Activated CD4-positive, alpha-beta T cell treated with anti-CD3 and anti-CD28 coated beads, Interleukin-2, amount 10 ng/mL, durations not matched to agents 7 days and 5 days (primary cell): ENCODE measurements at regions not wholly inside any gene's neighbourhood (a gene's known extent, or its start where the extent isn't known, plus 50 kb on each side); places are given as distances from the start of the nearest gene placed in this dataset.

Source experiments
- CTCF ChIA-PET: fragments of 350-600 bp; sonication (Branson Sonifier 250); formaldehyde crosslinking; loops from one replicate; lab custom pipeline; 2021; ENCODE audit warnings: antibody characterized with exemption; lab: Charles Lee
- POLR2A ChIA-PET: fragments of 350-600 bp; sonication (Branson Sonifier 250); formaldehyde crosslinking; loops from one replicate; lab custom pipeline; 2021; ENCODE audit warnings: antibody characterized with exemption; lab: Charles Lee
- DNase-seq: peaks from one replicate; pipeline ENCODE4 v3.0.0-alpha.2; 2020
- H3K27ac Mint-ChIP-seq: one replicate; pipeline ENCODE4 v1.8.0; 2021; ENCODE audit warnings: mild to moderate bottlenecking, moderate library complexity, mixed read lengths
- H3K27me3 Mint-ChIP-seq: one replicate; pipeline ENCODE4 v1.8.0; 2021; ENCODE audit warnings: mixed read lengths
- H3K36me3 Mint-ChIP-seq: one replicate; pipeline ENCODE4 v1.8.0; 2021; ENCODE audit warnings: low read depth, mixed read lengths
- H3K4me1 Mint-ChIP-seq: one replicate; pipeline ENCODE4 v1.8.0; 2021; ENCODE audit warnings: mixed read lengths
- H3K4me3 Mint-ChIP-seq: one replicate; pipeline ENCODE4 v1.8.0; 2021; ENCODE audit warnings: mild to moderate bottlenecking, moderate library complexity, mixed read lengths
- H3K9me3 Mint-ChIP-seq: one replicate; pipeline ENCODE4 v1.8.0; 2021; ENCODE audit warnings: mixed read lengths

GRCh38 chr9:11779971-11780370, 913.2 kb upstream of the TYRP1 start:
- peaks cover 5% of the 10 kb centered on the region for H3K9me3 Mint-ChIP-seq
- H3K27me3 Mint-ChIP-seq = no peaks in the 10 kb centered on the region
- CTCF ChIA-PET = interaction anchor here (0.6 kb wide), 1 partner anchor 472 kb away, joined by 3 read pairs; no protein-coding TSS in a partner anchor
- no peak for DNase-seq
- POLR2A ChIA-PET = no interaction called here
- H3K27ac Mint-ChIP-seq = no peak overlapping the region
- no peak overlapping the region for H3K4me3 Mint-ChIP-seq
- H3K36me3 Mint-ChIP-seq = no peaks in the 10 kb centered on the region
- no peaks in the 10 kb centered on the region for H3K4me1 Mint-ChIP-seq

GRCh38 chr9:11792870-11793269, 900.3 kb upstream of the TYRP1 start:
- no peaks in the 10 kb centered on the region for H3K36me3 Mint-ChIP-seq
- peaks cover 5% of the 10 kb centered on the region for H3K9me3 Mint-ChIP-seq
- CTCF ChIA-PET = no interaction called here
- no peaks in the 10 kb centered on the region for H3K4me1 Mint-ChIP-seq
- no peak overlapping the region for H3K4me3 Mint-ChIP-seq
- POLR2A ChIA-PET = no interaction called here
- no peak overlapping the region for H3K27ac Mint-ChIP-seq
- no peaks in the 10 kb centered on the region for H3K27me3 Mint-ChIP-seq
- no peak for DNase-seq

GRCh38 chr9:11794984-11795383, 898.2 kb upstream of the TYRP1 start:
- H3K9me3 Mint-ChIP-seq = peaks cover 2% of the 10 kb centered on the region
- DNase-seq = no peak
- no peaks in the 10 kb centered on the region for H3K27me3 Mint-ChIP-seq
- POLR2A ChIA-PET = no interaction called here
- CTCF ChIA-PET = no interaction called here
- H3K4me1 Mint-ChIP-seq = no peaks in the 10 kb centered on the region
- no peak overlapping the region for H3K4me3 Mint-ChIP-seq
- no peak overlapping the region for H3K27ac Mint-ChIP-seq
- H3K36me3 Mint-ChIP-seq = no peaks in the 10 kb centered on the region

GRCh38 chr9:11805969-11806368, 887.2 kb upstream of the TYRP1 start:
- POLR2A ChIA-PET = no interaction called here

GRCh38 chr9:11821306-11821975, 871.7 kb upstream of the TYRP1 start:
- Mint-ChIP-seq H3K4me3 (no peak overlapping the region), H3K36me3 (no peaks in the 10 kb centered on the region), H3K27ac (no peak overlapping the region), H3K9me3 (no peaks in the 10 kb centered on the region), H3K4me1 (no peaks in the 10 kb centered on the region), H3K27me3 (no peaks in the 10 kb centered on the region)
- ChIA-PET POLR2A (no interaction called here), CTCF (no interaction called here)
- DNase-seq = no peak

More at GRCh38 chr9:11805969-11806368, 887.2 kb upstream of the TYRP1 start:
- H3K36me3 Mint-ChIP-seq = no peaks in the 10 kb centered on the region
- no peaks in the 10 kb centered on the region for H3K27me3 Mint-ChIP-seq
- no peak for DNase-seq
- no peak overlapping the region for H3K27ac Mint-ChIP-seq
- no peaks in the 10 kb centered on the region for H3K4me1 Mint-ChIP-seq
- H3K4me3 Mint-ChIP-seq = no peak overlapping the region
- peaks cover 3% of the 10 kb centered on the region for H3K9me3 Mint-ChIP-seq
- CTCF ChIA-PET = no interaction called here

- Mint-ChIP-seq H3K27ac (no peak overlapping the region), H3K27me3 (no peaks in the 10 kb centered on the region), H3K36me3 (no peaks in the 10 kb centered on the region), H3K4me1 (no peaks in the 10 kb centered on the region), H3K4me3 (no peak overlapping the region), H3K9me3 (no peaks in the 10 kb centered on the region)
- DNase-seq = no peak
- ChIA-PET POLR2A (no interaction called here), CTCF (no interaction called here)
These were observed 865.0 kb upstream of the TYRP1 start for GRCh38 chr9:11828201-11828600.

GRCh38 chr9:11833056-11833455, 860.1 kb upstream of the TYRP1 start:
- no peak for DNase-seq
- Mint-ChIP-seq H3K36me3 (no peaks in the 10 kb centered on the region), H3K27me3 (no peaks in the 10 kb centered on the region), H3K9me3 (peaks cover 11% of the 10 kb centered on the region), H3K4me3 (no peak overlapping the region), H3K4me1 (no peaks in the 10 kb centered on the region), H3K27ac (no peak overlapping the region)
- ChIA-PET CTCF (no interaction called here), POLR2A (no interaction called here)

- DNase-seq = no peak
- CTCF ChIA-PET = no interaction called here
- Mint-ChIP-seq H3K36me3 (no peaks in the 10 kb centered on the region), H3K27ac (no peak overlapping the region), H3K27me3 (no peaks in the 10 kb centered on the region), H3K4me1 (no peaks in the 10 kb centered on the region), H3K9me3 (no peaks in the 10 kb centered on the region), H3K4me3 (no peak overlapping the region)
- POLR2A ChIA-PET = no interaction called here
These were observed 824.4 kb upstream of the TYRP1 start for GRCh38 chr9:11868795-11869194.

- Mint-ChIP-seq H3K36me3 (no peaks in the 10 kb centered on the region), H3K4me1 (no peaks in the 10 kb centered on the region), H3K27me3 (no peaks in the 10 kb centered on the region), H3K4me3 (no peak overlapping the region), H3K9me3 (no peaks in the 10 kb centered on the region), H3K27ac (no peak overlapping the region)
- ChIA-PET POLR2A (no interaction called here), CTCF (no interaction called here)
- DNase-seq = no peak
These were observed 821.3 kb upstream of the TYRP1 start for GRCh38 chr9:11871852-11872251.

GRCh38 chr9:11872471-11872870, 820.7 kb upstream of the TYRP1 start:
- Mint-ChIP-seq H3K27ac (no peak overlapping the region), H3K4me3 (no peak overlapping the region), H3K27me3 (no peaks in the 10 kb centered on the region), H3K4me1 (no peaks in the 10 kb centered on the region), H3K36me3 (no peaks in the 10 kb centered on the region), H3K9me3 (no peaks in the 10 kb centered on the region)
- DNase-seq = no peak
- ChIA-PET CTCF (no interaction called here), POLR2A (no interaction called here)

- no peak for DNase-seq
These were observed 818.8 kb upstream of the TYRP1 start for GRCh38 chr9:11874414-11874813.

GRCh38 chr9:11892401-11892800, 800.8 kb upstream of the TYRP1 start:
- Mint-ChIP-seq H3K9me3 (peaks cover 14% of the 10 kb centered on the region), H3K27me3 (no peaks in the 10 kb centered on the region), H3K4me1 (no peaks in the 10 kb centered on the region), H3K27ac (no peak overlapping the region), H3K4me3 (no peak overlapping the region), H3K36me3 (no peaks in the 10 kb centered on the region)
- POLR2A ChIA-PET = no interaction called here
- CTCF ChIA-PET = no interaction called here
- DNase-seq = no peak

More at GRCh38 chr9:11874414-11874813, 818.8 kb upstream of the TYRP1 start:
- Mint-ChIP-seq H3K27ac (no peak overlapping the region), H3K4me1 (no peaks in the 10 kb centered on the region), H3K4me3 (no peak overlapping the region), H3K27me3 (no peaks in the 10 kb centered on the region), H3K36me3 (no peaks in the 10 kb centered on the region), H3K9me3 (no peaks in the 10 kb centered on the region)
- ChIA-PET CTCF (no interaction called here), POLR2A (no interaction called here)

GRCh38 chr9:11893331-11893730, 799.9 kb upstream of the TYRP1 start:
- no peak overlapping the region for H3K27ac Mint-ChIP-seq
- ChIA-PET CTCF (no interaction called here), POLR2A (no interaction called here)
- peaks cover 14% of the 10 kb centered on the region for H3K9me3 Mint-ChIP-seq
- no peaks in the 10 kb centered on the region for H3K36me3 Mint-ChIP-seq
- H3K4me1 Mint-ChIP-seq = no peaks in the 10 kb centered on the region
- DNase-seq = no peak
- H3K27me3 Mint-ChIP-seq = no peaks in the 10 kb centered on the region
- no peak overlapping the region for H3K4me3 Mint-ChIP-seq

GRCh38 chr9:11894136-11894535, 799.0 kb upstream of the TYRP1 start:
- Mint-ChIP-seq H3K9me3 (peaks cover 14% of the 10 kb centered on the region), H3K36me3 (no peaks in the 10 kb centered on the region), H3K27me3 (no peaks in the 10 kb centered on the region), H3K4me3 (no peak overlapping the region), H3K4me1 (no peaks in the 10 kb centered on the region), H3K27ac (no peak overlapping the region)
- CTCF ChIA-PET = no interaction called here
- no peak for DNase-seq
- POLR2A ChIA-PET = no interaction called here
